ENCODE measurements at regions not wholly inside any gene's neighbourhood (a gene's known extent, or its start where the extent isn't known, plus 50 kb on each side); places are given as distances from the start of the nearest gene placed in this dataset.

DNA sequence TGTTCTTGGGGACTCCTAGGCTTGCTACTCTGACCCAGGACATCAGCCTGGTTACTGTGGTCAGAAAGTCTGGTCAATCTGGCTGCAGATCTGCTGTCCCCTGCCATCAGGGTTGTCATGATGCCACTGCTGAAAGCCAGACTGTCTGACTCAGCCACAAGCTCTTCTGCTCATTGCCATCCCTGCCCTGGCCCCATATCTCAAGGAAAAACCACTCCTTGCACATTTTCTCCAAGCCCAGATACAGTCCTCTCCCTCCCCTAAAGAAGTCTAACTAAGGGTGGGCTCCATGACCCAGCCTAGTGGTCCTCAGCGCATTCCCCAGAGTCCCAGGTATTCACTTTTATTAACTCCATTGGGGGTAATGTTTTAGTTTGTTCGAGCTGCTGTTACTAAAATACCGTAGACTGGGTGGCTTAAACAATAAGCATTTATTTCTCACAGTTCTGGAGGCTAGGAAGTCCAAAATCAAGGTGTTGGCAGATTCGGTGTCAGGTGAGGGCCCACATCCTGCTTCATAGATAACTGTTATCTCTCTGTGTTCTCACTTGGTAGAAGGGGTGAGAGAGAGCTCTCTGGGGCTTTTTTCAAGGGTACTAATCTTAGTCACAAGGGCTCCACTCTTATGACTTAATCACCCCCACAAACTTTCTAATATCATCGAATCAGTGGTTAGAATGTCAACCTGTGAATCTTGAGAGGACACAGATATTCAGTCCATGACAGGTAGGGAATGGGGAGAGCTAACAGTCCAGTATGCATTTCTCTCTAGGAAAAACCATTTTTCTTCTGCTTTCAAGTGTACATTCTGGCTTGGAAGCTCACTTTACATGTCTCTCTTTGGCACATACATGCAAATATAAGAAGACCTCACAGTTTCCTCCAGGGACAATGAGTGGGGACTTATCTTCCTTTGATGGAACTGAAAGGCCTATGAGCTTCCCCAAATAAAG lies 94.8 kb upstream of the CXCR4 start:
- H2AFZ ChIP-seq (ENCODE audit: low read length) = no peak overlapping the region
- TF ChIP-seq EZH2 (IDR thresholded peaks at IDR 0.05; ENCODE audit: borderline replicate concordance, low read length) (no peak), CTCF (IDR thresholded peaks at IDR 0.05; ENCODE audit: low read length) (no peak)
- H3K79me2 ChIP-seq (ENCODE audit: insufficient read depth, low read length) = no peaks in the 10 kb centered on the region
- H3F3A ChIP-seq (ENCODE audit: insufficient read depth, low read length) = 0 out of 2 replicates have a peak, but pooled peaks cover 3% of the 10 kb centered on the region
- H3K9me3 ChIP-seq (ENCODE audit: low read length) = peaks cover 12% of the 10 kb centered on the region; the same call in 1 of the 2 replicates
- no peak overlapping the region; the same call in 1 of the 2 replicates for H3K4me2 ChIP-seq (ENCODE audit: low read length)
- H3K9me2 ChIP-seq (ENCODE audit: low read depth, low read length) = no peaks in the 10 kb centered on the region
- H3K4me3 ChIP-seq (ENCODE audit: low read depth, low read length, poor library complexity, severe bottlenecking) = no peak overlapping the region
- no peaks in the 10 kb centered on the region for H3K27me3 ChIP-seq (ENCODE audit: insufficient read depth, low read length)
- H4K20me1 ChIP-seq (ENCODE audit: insufficient read depth, low read length) = no peaks in the 10 kb centered on the region
- no peak overlapping the region for H3K9ac ChIP-seq (ENCODE audit: low read length)
- H3K4me1 ChIP-seq (ENCODE audit: insufficient read depth, low read length, severe bottlenecking) = peaks cover 40% of the 10 kb centered on the region
- H3K27ac ChIP-seq (ENCODE audit: low read depth, low read length, poor library complexity, severe bottlenecking) = no peak overlapping the region
- H3K36me3 ChIP-seq (ENCODE audit: insufficient read depth, low read length) = peaks cover 7% of the 10 kb centered on the region; the same call in 1 of the 2 replicates

GRCh38 chr2:136211701-136212100 lies 93.8 kb upstream of the CXCR4 start:
- no peaks in the 10 kb centered on the region for H3K79me2 ChIP-seq (ENCODE audit: insufficient read depth, low read length)
- H3K9ac ChIP-seq (ENCODE audit: low read length) = no peak overlapping the region
- peaks cover 7% of the 10 kb centered on the region; the same call in 1 of the 2 replicates for H3K36me3 ChIP-seq (ENCODE audit: insufficient read depth, low read length)
- peaks cover 50% of the 10 kb centered on the region for H3K4me1 ChIP-seq (ENCODE audit: insufficient read depth, low read length, severe bottlenecking)
- H3K9me3 ChIP-seq (ENCODE audit: low read length) = peaks cover 12% of the 10 kb centered on the region; the same call in 1 of the 2 replicates
- peaks cover 7% of the 10 kb centered on the region; the same call in 1 of the 2 replicates for H3F3A ChIP-seq (ENCODE audit: insufficient read depth, low read length)
- no peak overlapping the region for H3K4me2 ChIP-seq (ENCODE audit: low read length)
- H3K9me2 ChIP-seq (ENCODE audit: low read depth, low read length) = no peaks in the 10 kb centered on the region
- no peaks in the 10 kb centered on the region for H3K27me3 ChIP-seq (ENCODE audit: insufficient read depth, low read length)
- no peaks in the 10 kb centered on the region for H4K20me1 ChIP-seq (ENCODE audit: insufficient read depth, low read length)
- TF ChIP-seq CTCF (IDR thresholded peaks at IDR 0.05; ENCODE audit: low read length) (no peak), EZH2 (IDR thresholded peaks at IDR 0.05; ENCODE audit: borderline replicate concordance, low read length) (no peak)
- H3K27ac ChIP-seq (ENCODE audit: low read depth, low read length, poor library complexity, severe bottlenecking) = no peak overlapping the region
- no peak overlapping the region for H2AFZ ChIP-seq (ENCODE audit: low read length)
- H3K4me3 ChIP-seq (ENCODE audit: low read depth, low read length, poor library complexity, severe bottlenecking) = no peak overlapping the region

DNA sequence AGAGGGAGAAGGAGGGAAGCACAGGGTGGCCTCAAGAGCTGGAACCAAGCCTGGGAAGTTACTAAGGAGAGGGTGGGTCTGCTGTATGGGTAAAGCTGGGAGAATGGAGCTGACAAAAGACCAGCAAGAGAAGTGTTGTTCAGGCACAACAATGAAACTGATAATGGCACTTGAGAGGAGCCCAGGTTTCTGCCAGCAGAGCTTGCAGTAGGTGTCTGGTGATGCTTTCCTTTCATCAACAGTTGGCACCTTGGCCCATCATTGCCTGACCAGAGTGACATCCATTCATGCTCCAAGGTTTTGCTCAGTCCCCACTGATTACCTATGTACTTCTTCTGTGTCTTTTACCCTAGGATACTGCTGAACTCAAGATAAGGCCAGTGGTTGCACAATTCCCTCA lies 92.9 kb upstream of the CXCR4 start:
- Histone ChIP-seq H3K36me3 (ENCODE audit: insufficient read depth, low read length) (peaks cover 7% of the 10 kb centered on the region; the same call in 1 of the 2 replicates), H3K27ac (ENCODE audit: low read depth, low read length, poor library complexity, severe bottlenecking) (no peak overlapping the region), H3K4me3 (ENCODE audit: low read depth, low read length, poor library complexity, severe bottlenecking) (no peak overlapping the region), H3F3A (ENCODE audit: insufficient read depth, low read length) (peaks cover 7% of the 10 kb centered on the region; the same call in 1 of the 2 replicates), H3K9ac (ENCODE audit: low read length) (no peak overlapping the region), H3K27me3 (ENCODE audit: insufficient read depth, low read length) (no peaks in the 10 kb centered on the region), H3K79me2 (ENCODE audit: insufficient read depth, low read length) (no peaks in the 10 kb centered on the region), H2AFZ (ENCODE audit: low read length) (no peak overlapping the region), H4K20me1 (ENCODE audit: insufficient read depth, low read length) (no peaks in the 10 kb centered on the region), H3K4me1 (ENCODE audit: insufficient read depth, low read length, severe bottlenecking) (peaks cover 59% of the 10 kb centered on the region), H3K4me2 (ENCODE audit: low read length) (no peak overlapping the region), H3K9me3 (ENCODE audit: low read length) (peaks cover 12% of the 10 kb centered on the region; the same call in 1 of the 2 replicates), H3K9me2 (ENCODE audit: low read depth, low read length) (no peaks in the 10 kb centered on the region)
- TF ChIP-seq EZH2 (IDR thresholded peaks at IDR 0.05; ENCODE audit: borderline replicate concordance, low read length) (no peak), CTCF (IDR thresholded peaks at IDR 0.05; ENCODE audit: low read length) (no peak)
